ENCODE measurements at regions not wholly inside any gene's neighbourhood (a gene's known extent, or its start where the extent isn't known, plus 50 kb on each side); places are given as distances from the start of the nearest gene placed in this dataset.

- no peak for TF ChIP-seq CTCF (IDR thresholded peaks at IDR 0.05; ENCODE audit: low read depth, low read length, missing control alignments)
- H3K4me3 ChIP-seq (replicated peaks; ENCODE audit: low read depth, low read length): no peak overlapping the region
- DNase-seq (ENCODE audit: extremely low read depth, low read depth): no peak
Observed at GRCh38 chr4:60637976-60638375, 562.1 kb upstream of the ADGRL3 start.

GRCh38 chr4:60648774-60649173, 551.4 kb upstream of the ADGRL3 start:
- DNase-seq (ENCODE audit: extremely low read depth, low read depth): no peak
- no peak for TF ChIP-seq CTCF (IDR thresholded peaks at IDR 0.05; ENCODE audit: low read depth, low read length, missing control alignments)

GRCh38 chr4:60652933-60653332, 547.2 kb upstream of the ADGRL3 start:
- TF ChIP-seq CTCF (IDR thresholded peaks at IDR 0.05; ENCODE audit: low read depth, low read length, missing control alignments): no peak
- H3K4me3 ChIP-seq (replicated peaks; ENCODE audit: low read depth, low read length): no peak overlapping the region
- DNase-seq (ENCODE audit: extremely low read depth, low read depth): no peak

More at GRCh38 chr4:60648774-60649173, 551.4 kb upstream of the ADGRL3 start:
- no peak overlapping the region for H3K4me3 ChIP-seq (replicated peaks; ENCODE audit: low read depth, low read length)

- DNase-seq (ENCODE audit: extremely low read depth, low read depth): no peak
- H3K4me3 ChIP-seq (replicated peaks; ENCODE audit: low read depth, low read length): no peak overlapping the region
- no peak for TF ChIP-seq CTCF (IDR thresholded peaks at IDR 0.05; ENCODE audit: low read depth, low read length, missing control alignments)
Observed at GRCh38 chr4:60655356-60655755, 544.8 kb upstream of the ADGRL3 start.

GRCh38 chr4:60656171-60656570, 544.0 kb upstream of the ADGRL3 start:
- no peak for TF ChIP-seq CTCF (IDR thresholded peaks at IDR 0.05; ENCODE audit: low read depth, low read length, missing control alignments)
- DNase-seq (ENCODE audit: extremely low read depth, low read depth): no peak
- H3K4me3 ChIP-seq (replicated peaks; ENCODE audit: low read depth, low read length): no peak overlapping the region

GRCh38 chr4:60657041-60657440, 543.1 kb upstream of the ADGRL3 start:
- no peak overlapping the region for H3K4me3 ChIP-seq (replicated peaks; ENCODE audit: low read depth, low read length)
- TF ChIP-seq CTCF (IDR thresholded peaks at IDR 0.05; ENCODE audit: low read depth, low read length, missing control alignments): no peak
- peak; percentile 16 for DNase-seq (ENCODE audit: extremely low read depth, low read depth)

GRCh38 chr4:60657807-60658206, 542.3 kb upstream of the ADGRL3 start:
- TF ChIP-seq CTCF (IDR thresholded peaks at IDR 0.05; ENCODE audit: low read depth, low read length, missing control alignments): no peak
- no peak overlapping the region for H3K4me3 ChIP-seq (replicated peaks; ENCODE audit: low read depth, low read length)
- no peak for DNase-seq (ENCODE audit: extremely low read depth, low read depth)
